Nephron (organoid): ENCODE measurements at regions not wholly inside any gene's neighbourhood (a gene's known extent, or its start where the extent isn't known, plus 50 kb on each side); places are given as distances from the start of the nearest gene placed in this dataset.
A peak's percentile ranks its signal among the peaks of the same experiment; 100 is the strongest.

Experiments
- H3K27ac Mint-ChIP-seq, 3 experiments: 2 replicates each; pipeline ENCODE4 v1.8.0; 2020; ENCODE audit warnings: mixed read lengths in 3 of 3, mild to moderate bottlenecking in 2 of 3, moderate library complexity in 1 of 3
- H3K27me3 Mint-ChIP-seq: 2 replicates; pipeline ENCODE4 v1.8.0; 2021; ENCODE audit warnings: low read depth, mild to moderate bottlenecking, moderate library complexity, mixed read lengths
- H3K36me3 Mint-ChIP-seq: 2 replicates; pipeline ENCODE4 v1.8.0; 2020; ENCODE audit warnings: low read depth, mixed read lengths
- H3K4me1 Mint-ChIP-seq: 2 replicates; pipeline ENCODE4 v1.8.0; 2020; ENCODE audit warnings: mixed read lengths
- H3K4me3 Mint-ChIP-seq, 3 experiments: 2 replicates each; pipeline ENCODE4 v1.8.0; 2020; ENCODE audit warnings: mild to moderate bottlenecking in 3 of 3, mixed read lengths in 3 of 3, moderate library complexity in 2 of 3
- H3K9me3 Mint-ChIP-seq: 2 replicates; pipeline ENCODE4 v1.8.0; 2020; ENCODE audit warnings: mixed read lengths
- CTCF ChIP-seq, 3 experiments: fragments of 200-600 bp; sonication (generic); IDR thresholded peaks; one replicate each; pipeline ENCODE4 v1.5.0; 2021; ENCODE audit warnings: antibody characterized with exemption in 3 of 3; ENCODE audit not compliant: unreplicated experiment in 3 of 3

- no peaks in the 10 kb centered on the region for H3K27me3 Mint-ChIP-seq
- H3K9me3 Mint-ChIP-seq, result no peaks in the 10 kb centered on the region
- H3K4me3 Mint-ChIP-seq, result no peak overlapping the region
- H3K36me3 Mint-ChIP-seq, result no peaks in the 10 kb centered on the region
- peaks cover 3% of the 10 kb centered on the region for H3K4me1 Mint-ChIP-seq
- no peak for TF ChIP-seq CTCF (IDR thresholded peaks at IDR 0.05; ENCODE audit: unreplicated experiment in 3 of 3)
- H3K27ac Mint-ChIP-seq, result no peak overlapping the region
These were observed 251.9 kb upstream of the ATXN7L3B start for GRCh38 chr12:74285773-74286172.

- no peaks in the 10 kb centered on the region for H3K9me3 Mint-ChIP-seq
- H3K4me1 Mint-ChIP-seq, result peaks cover 3% of the 10 kb centered on the region
- no peak overlapping the region for H3K4me3 Mint-ChIP-seq
- no peak overlapping the region for H3K27ac Mint-ChIP-seq
- H3K27me3 Mint-ChIP-seq, result no peaks in the 10 kb centered on the region
- H3K36me3 Mint-ChIP-seq, result no peaks in the 10 kb centered on the region
- no peak for TF ChIP-seq CTCF (IDR thresholded peaks at IDR 0.05; ENCODE audit: unreplicated experiment in 3 of 3)
These were observed 251.4 kb upstream of the ATXN7L3B start for GRCh38 chr12:74286254-74286653.

- Mint-ChIP-seq H3K9me3 (no peaks in the 10 kb centered on the region), H3K4me1 (no peaks in the 10 kb centered on the region), H3K27ac (no peak overlapping the region), H3K4me3 (no peak overlapping the region), H3K27me3 (no peaks in the 10 kb centered on the region), H3K36me3 (no peaks in the 10 kb centered on the region)
- TF ChIP-seq CTCF (IDR thresholded peaks at IDR 0.05; ENCODE audit: unreplicated experiment in 3 of 3), result no peak
These were observed 245.1 kb upstream of the ATXN7L3B start for GRCh38 chr12:74292351-74293194.

- Mint-ChIP-seq H3K4me1 (peaks cover 3% of the 10 kb centered on the region), H3K36me3 (no peaks in the 10 kb centered on the region), H3K4me3 (no peak overlapping the region), H3K9me3 (no peaks in the 10 kb centered on the region), H3K27ac (no peak overlapping the region), H3K27me3 (no peaks in the 10 kb centered on the region)
- TF ChIP-seq CTCF (IDR thresholded peaks at IDR 0.05; ENCODE audit: unreplicated experiment in 3 of 3), result no peak
These were observed 243.9 kb upstream of the ATXN7L3B start for GRCh38 chr12:74293689-74294131.

GRCh38 chr12:74317078-74317601, 220.5 kb upstream of the ATXN7L3B start:
- no peak overlapping the region for H3K4me3 Mint-ChIP-seq
- H3K36me3 Mint-ChIP-seq, result no peaks in the 10 kb centered on the region
- H3K9me3 Mint-ChIP-seq, result no peaks in the 10 kb centered on the region
- peak; percentile 53 to 71 (median 67) for TF ChIP-seq CTCF (IDR thresholded peaks at IDR 0.05; ENCODE audit: unreplicated experiment in 3 of 3)
- peaks cover 44% of the 10 kb centered on the region for H3K4me1 Mint-ChIP-seq
- no peaks in the 10 kb centered on the region for H3K27me3 Mint-ChIP-seq
- H3K27ac Mint-ChIP-seq, result peak overlapping the region; percentile 69 to 95 (median 89)
